ENCODE measurements at regions not wholly inside any gene's neighbourhood (a gene's known extent, or its start where the extent isn't known, plus 50 kb on each side); places are given as distances from the start of the nearest gene placed in this dataset.

GRCh38 chr4:44121210-44121609 lies 327.4 kb downstream of the KCTD8 start:
- Histone ChIP-seq H3K9me2 (replicated peaks; ENCODE audit: insufficient read depth, low read length) (no peaks in the 10 kb centered on the region), H3K4me2 (ENCODE audit: low read depth, low read length) (no peak overlapping the region), H3K9ac (ENCODE audit: low read length) (no peak overlapping the region), H4K20me1 (ENCODE audit: insufficient read depth, low read length) (no peaks in the 10 kb centered on the region), H3K27ac (ENCODE audit: low read length) (no peak overlapping the region), H3K4me1 (ENCODE audit: low read length) (no peaks in the 10 kb centered on the region), H3K36me3 (replicated peaks; ENCODE audit: insufficient read depth, low read length) (no peaks in the 10 kb centered on the region), H3K9me3 (replicated peaks; ENCODE audit: insufficient read depth, low read length) (no peaks in the 10 kb centered on the region), H3K79me2 (ENCODE audit: low read length) (no peaks in the 10 kb centered on the region), H3K4me3 (ENCODE audit: low read length) (no peak overlapping the region), H2AFZ (ENCODE audit: low read length) (no peak overlapping the region), H3F3A (ENCODE audit: insufficient read depth, low read length) (no peaks in the 10 kb centered on the region), H3K27me3 (replicated peaks; ENCODE audit: insufficient read depth, low read length) (no peaks in the 10 kb centered on the region)
- TF ChIP-seq EZH2phosphoT487 (IDR thresholded peaks at IDR 0.05; ENCODE audit: low read length) (no peak), EZH2 (optimal IDR thresholded peaks at IDR 0.05; ENCODE audit: low read depth, low read length) (no peak), CTCF (IDR thresholded peaks at IDR 0.05; ENCODE audit: low read length) (no peak)
- no peak for DNase-seq

Data from MM.1S (cell line).